ENCODE measurements at regions not wholly inside any gene's neighbourhood (a gene's known extent, or its start where the extent isn't known, plus 50 kb on each side); places are given as distances from the start of the nearest gene placed in this dataset.
"Not testable (repeated sequence)": the region's sequence is repeated elsewhere in the genome, so short reads cannot be mapped to it uniquely, and the experiment has no call there.

DNA sequence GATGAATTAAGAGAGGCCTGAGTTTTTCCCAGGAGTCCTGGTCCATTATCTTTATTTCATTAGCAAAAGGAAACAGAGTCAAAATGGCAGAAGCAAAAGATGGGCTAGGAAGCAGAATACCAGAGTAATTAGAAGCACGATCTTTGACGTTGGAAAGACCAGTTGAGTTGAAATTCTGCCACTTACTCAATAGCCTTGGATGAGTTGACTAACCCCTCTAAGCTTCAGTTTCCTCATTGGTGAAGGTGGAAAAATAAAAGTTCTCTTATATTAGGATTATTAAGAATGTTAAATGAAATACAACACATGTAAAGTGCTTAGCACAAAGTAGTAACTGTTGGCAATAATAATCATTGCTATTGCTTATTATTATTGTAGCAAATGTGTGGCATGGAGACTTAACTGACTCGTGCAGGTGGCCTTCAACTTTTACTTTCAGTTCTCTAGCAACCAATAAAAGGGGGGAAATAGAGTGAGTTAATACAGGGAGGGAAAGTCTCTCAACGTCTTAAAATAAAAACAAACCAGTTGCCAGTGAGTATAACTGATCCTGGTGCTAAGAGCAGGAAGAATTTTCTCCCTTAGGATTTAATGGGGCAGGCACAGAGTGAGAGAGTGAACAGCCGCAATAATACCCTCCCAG is 50.8 kb upstream of the ACBD5 start:
- no CpG with 5 or more reads among the region's 5 CpGs for WGBS (ENCODE audit: extremely low coverage, insufficient read length, low lambda C conversion rate)
- H3K27ac Mint-ChIP-seq; H4K91ac ChIP-seq (ENCODE audit: insufficient read length, low read depth, low read length); H3K9ac ChIP-seq (ENCODE audit: extremely low read depth, insufficient read length, low read length); H3K56ac ChIP-seq (ENCODE audit: insufficient read length, low read depth, low read length); H4K8ac ChIP-seq (replicated peaks; ENCODE audit: insufficient read length, low read depth, low read length); H3K4me3 Mint-ChIP-seq; DNase-seq; H2BK12ac ChIP-seq (ENCODE audit: insufficient read length, low read depth, low read length); H3K4me1 ChIP-seq (ENCODE audit: insufficient read depth, low read length); H3K79me2 ChIP-seq (ENCODE audit: insufficient read depth, low read length); H3K27ac ChIP-seq (ENCODE audit: insufficient read length, low read depth, low read length); H3K14ac ChIP-seq (ENCODE audit: insufficient read depth, low read length); H2BK120ac ChIP-seq (ENCODE audit: low read depth, low read length, poor library complexity, severe bottlenecking); H4K20me1 ChIP-seq (ENCODE audit: control insufficient read depth, insufficient read depth, insufficient read length); H2BK15ac ChIP-seq (ENCODE audit: low read depth, low read length); H3K18ac ChIP-seq (ENCODE audit: insufficient read length, low read depth, low read length); H2AK5ac ChIP-seq (ENCODE audit: insufficient read length, low read length); H3K4me2 ChIP-seq (ENCODE audit: insufficient read depth, insufficient read length, low read length); H3K23me2 ChIP-seq (ENCODE audit: insufficient read length, low read depth, low read length, poor library complexity, severe bottlenecking); H2AFZ ChIP-seq (ENCODE audit: low read length); H2BK5ac ChIP-seq (ENCODE audit: insufficient read length, low read length); H2BK20ac ChIP-seq (ENCODE audit: low read depth, low read length, poor library complexity, severe bottlenecking); H3T11ph ChIP-seq (ENCODE audit: low read length); H3K27me3 ChIP-seq (ENCODE audit: insufficient read depth, low read length); H3K79me1 ChIP-seq (ENCODE audit: insufficient read depth, low read depth, low read length, poor library complexity, severe bottlenecking); H3K9me3 ChIP-seq (ENCODE audit: control insufficient read depth, low read depth, low read length); H3K23ac ChIP-seq (ENCODE audit: insufficient read length, low read depth, low read length); H3K36me3 Mint-ChIP-seq (ENCODE audit: insufficient read depth in 1 of 3, low read depth in 3 of 3); H3K27me3 Mint-ChIP-seq (ENCODE audit: low read depth); H3K4ac ChIP-seq (ENCODE audit: low read depth, low read length); H4K5ac ChIP-seq (ENCODE audit: insufficient read length, low read depth, low read length); H3K4me1 Mint-ChIP-seq; H3K9me3 Mint-ChIP-seq: not testable (repeated sequence)
